ENCODE measurements at regions not wholly inside any gene's neighbourhood (a gene's known extent, or its start where the extent isn't known, plus 50 kb on each side); places are given as distances from the start of the nearest gene placed in this dataset.

GRCh38 chr11:119989159-119989821 lies 148.6 kb downstream of the TRIM29 start:
- DNase-seq (ENCODE audit: low spot score in 2 of 2) (no peak), FAIRE-seq (no peak)

- FAIRE-seq (no peak), DNase-seq (ENCODE audit: low spot score in 2 of 2) (no peak)
Measured at GRCh38 chr11:119985551-119985950, 152.4 kb downstream of the TRIM29 start.

- FAIRE-seq (no peak), DNase-seq (ENCODE audit: low spot score in 2 of 2) (no peak)
Measured at GRCh38 chr11:119983816-119984215, 154.1 kb downstream of the TRIM29 start.

- DNase-seq (ENCODE audit: low spot score in 2 of 2), result no peak
- FAIRE-seq, result no peak
Measured at GRCh38 chr11:119983240-119983732, 154.6 kb downstream of the TRIM29 start.

- FAIRE-seq (no peak), DNase-seq (ENCODE audit: low spot score in 2 of 2) (peak in 1 of 2 donors; percentile 48)
Measured at GRCh38 chr11:119982517-119983239, 155.2 kb downstream of the TRIM29 start.

- no peak for FAIRE-seq
Measured at GRCh38 chr11:119980431-119980830, 157.5 kb downstream of the TRIM29 start.

GRCh38 chr11:119979701-119980100 lies 158.2 kb downstream of the TRIM29 start:
- no peak for DNase-seq (ENCODE audit: low spot score in 2 of 2)
- FAIRE-seq, result no peak

More at GRCh38 chr11:119980431-119980830, 157.5 kb downstream of the TRIM29 start:
- no peak for DNase-seq (ENCODE audit: low spot score in 2 of 2)

- DNase-seq (ENCODE audit: low spot score in 2 of 2) (no peak), FAIRE-seq (no peak)
Measured at GRCh38 chr11:119978696-119979095, 159.2 kb downstream of the TRIM29 start.

- DNase-seq (ENCODE audit: low spot score in 2 of 2) (no peak), FAIRE-seq (no peak)
Measured at GRCh38 chr11:119977881-119978280, 160.0 kb downstream of the TRIM29 start.

GRCh38 chr11:119977561-119977860 lies 160.4 kb downstream of the TRIM29 start:
- FAIRE-seq (no peak), DNase-seq (ENCODE audit: low spot score in 2 of 2) (no peak)

- FAIRE-seq (no peak), DNase-seq (ENCODE audit: low spot score in 2 of 2) (no peak)
Measured at GRCh38 chr11:119976805-119977560, 160.9 kb downstream of the TRIM29 start.

GRCh38 chr11:119975561-119976152 lies 162.3 kb downstream of the TRIM29 start:
- FAIRE-seq (no peak), DNase-seq (ENCODE audit: low spot score in 2 of 2) (peak; percentile 40 to 49)

- no peak for FAIRE-seq
- no peak for DNase-seq (ENCODE audit: low spot score in 2 of 2)
Measured at GRCh38 chr11:119974467-119974866, 163.4 kb downstream of the TRIM29 start.

GRCh38 chr11:119974051-119974450 lies 163.9 kb downstream of the TRIM29 start:
- FAIRE-seq, result no peak

GRCh38 chr11:119972281-119972680 lies 165.6 kb downstream of the TRIM29 start:
- FAIRE-seq, result no peak
- DNase-seq (ENCODE audit: low spot score in 2 of 2), result no peak

More at GRCh38 chr11:119974051-119974450, 163.9 kb downstream of the TRIM29 start:
- no peak for DNase-seq (ENCODE audit: low spot score in 2 of 2)

GRCh38 chr11:119970555-119971304 lies 167.2 kb downstream of the TRIM29 start:
- FAIRE-seq, result no peak
- DNase-seq (ENCODE audit: low spot score in 2 of 2), result no peak

GRCh38 chr11:119964136-119965025 lies 173.5 kb downstream of the TRIM29 start:
- no peak for DNase-seq (ENCODE audit: low spot score in 2 of 2)

GRCh38 chr11:119957951-119958350 lies 180.0 kb downstream of the TRIM29 start:
- DNase-seq (ENCODE audit: low spot score in 2 of 2) (no peak), FAIRE-seq (no peak)

More at GRCh38 chr11:119964136-119965025, 173.5 kb downstream of the TRIM29 start:
- no peak for FAIRE-seq

- FAIRE-seq, result no peak
- no peak for DNase-seq (ENCODE audit: low spot score in 2 of 2)
Measured at GRCh38 chr11:119952441-119952840, 185.5 kb downstream of the TRIM29 start.
